ENCODE measurements at regions not wholly inside any gene's neighbourhood (a gene's known extent, or its start where the extent isn't known, plus 50 kb on each side); places are given as distances from the start of the nearest gene placed in this dataset.

GRCh38 chr6:102398788-102399390 lies 1005.4 kb downstream of the GRIK2 start:
- Mint-ChIP-seq H3K36me3 (ENCODE audit: low read depth) (no peaks in the 10 kb centered on the region), H3K9me3 (peaks cover 1% of the 10 kb centered on the region), H3K27ac (no peak overlapping the region), H3K4me1 (ENCODE audit: low read depth) (no peaks in the 10 kb centered on the region), H3K4me3 (no peak overlapping the region), H3K27me3 (no peaks in the 10 kb centered on the region)
- ChIA-PET POLR2A (no interaction called here), CTCF (no interaction called here)
- no peak for TF ChIP-seq CTCF (IDR thresholded peaks at IDR 0.05)
- ATAC-seq (no peak), DNase-seq (no peak)
- intact Hi-C loops (cut with micrococcal nuclease): no loop called here

- H3K4me1 Mint-ChIP-seq (ENCODE audit: low read depth): no peaks in the 10 kb centered on the region
- no peak for TF ChIP-seq CTCF (IDR thresholded peaks at IDR 0.05)
- H3K36me3 Mint-ChIP-seq (ENCODE audit: low read depth): no peaks in the 10 kb centered on the region
- H3K9me3 Mint-ChIP-seq: peaks cover 6% of the 10 kb centered on the region
- no peak overlapping the region for H3K4me3 Mint-ChIP-seq
- no peak for DNase-seq
- ChIA-PET CTCF (no interaction called here), POLR2A (no interaction called here)
- intact Hi-C loops (cut with micrococcal nuclease): no loop called here
- no peaks in the 10 kb centered on the region for H3K27me3 Mint-ChIP-seq
- ATAC-seq: no peak
- H3K27ac Mint-ChIP-seq: no peak overlapping the region
Measured at GRCh38 chr6:102390541-102390940, 997.0 kb downstream of the GRIK2 start.

GRCh38 chr6:102389994-102390393 lies 996.5 kb downstream of the GRIK2 start:
- H3K27me3 Mint-ChIP-seq: no peaks in the 10 kb centered on the region
- intact Hi-C loops (cut with micrococcal nuclease): no loop called here
- no peak overlapping the region for H3K4me3 Mint-ChIP-seq
- no peaks in the 10 kb centered on the region for H3K4me1 Mint-ChIP-seq (ENCODE audit: low read depth)
- POLR2A ChIA-PET: no interaction called here
- H3K9me3 Mint-ChIP-seq: peaks cover 6% of the 10 kb centered on the region
- DNase-seq (no peak), ATAC-seq (no peak)
- CTCF ChIA-PET: no interaction called here
- no peaks in the 10 kb centered on the region for H3K36me3 Mint-ChIP-seq (ENCODE audit: low read depth)
- no peak overlapping the region for H3K27ac Mint-ChIP-seq
- TF ChIP-seq CTCF (IDR thresholded peaks at IDR 0.05): no peak

GRCh38 chr6:102387326-102388033 lies 994.0 kb downstream of the GRIK2 start:
- ChIA-PET CTCF (no interaction called here), POLR2A (no interaction called here)
- intact Hi-C loops (cut with micrococcal nuclease): no loop called here
- Mint-ChIP-seq H3K27ac (no peak overlapping the region), H3K36me3 (ENCODE audit: low read depth) (no peaks in the 10 kb centered on the region), H3K9me3 (peaks cover 3% of the 10 kb centered on the region), H3K4me3 (no peak overlapping the region), H3K4me1 (ENCODE audit: low read depth) (no peaks in the 10 kb centered on the region), H3K27me3 (no peaks in the 10 kb centered on the region)
- no peak for TF ChIP-seq CTCF (IDR thresholded peaks at IDR 0.05)
- DNase-seq: no peak
- no peak for ATAC-seq

GRCh38 chr6:102381203-102381602 lies 987.7 kb downstream of the GRIK2 start:
- intact Hi-C loops (cut with micrococcal nuclease): no loop called here

More at GRCh38 chr6:102381203-102381602, 987.7 kb downstream of the GRIK2 start:
- Mint-ChIP-seq H3K4me3 (no peak overlapping the region), H3K36me3 (ENCODE audit: low read depth) (no peaks in the 10 kb centered on the region), H3K27ac (no peak overlapping the region), H3K9me3 (peaks cover 2% of the 10 kb centered on the region), H3K27me3 (no peaks in the 10 kb centered on the region), H3K4me1 (ENCODE audit: low read depth) (no peaks in the 10 kb centered on the region)
- ATAC-seq (no peak), DNase-seq (no peak)
- POLR2A ChIA-PET: no interaction called here
- CTCF ChIA-PET: no interaction called here
- no peak for TF ChIP-seq CTCF (IDR thresholded peaks at IDR 0.05)

All from activated CD8-positive, alpha-beta T cell treated with anti-CD3 and anti-CD28 coated beads for 36 hours (primary cell).